Activated CD8-positive, alpha-beta memory T cell treated with anti-CD3 and anti-CD28 coated beads, Interleukin-2, amount 50 U/mL, for 4 hours (primary cell): ENCODE measurements at regions not wholly inside any gene's neighbourhood (a gene's known extent, or its start where the extent isn't known, plus 50 kb on each side); places are given as distances from the start of the nearest gene placed in this dataset.

Experiments used
- DNase-seq: peaks from one replicate; pipeline ENCODE4 v3.0.0-alpha.2; 2020

- no peak for DNase-seq
Measured at GRCh38 chr13:22106058-22106457, 435.2 kb downstream of the FGF9 start.

DNA sequence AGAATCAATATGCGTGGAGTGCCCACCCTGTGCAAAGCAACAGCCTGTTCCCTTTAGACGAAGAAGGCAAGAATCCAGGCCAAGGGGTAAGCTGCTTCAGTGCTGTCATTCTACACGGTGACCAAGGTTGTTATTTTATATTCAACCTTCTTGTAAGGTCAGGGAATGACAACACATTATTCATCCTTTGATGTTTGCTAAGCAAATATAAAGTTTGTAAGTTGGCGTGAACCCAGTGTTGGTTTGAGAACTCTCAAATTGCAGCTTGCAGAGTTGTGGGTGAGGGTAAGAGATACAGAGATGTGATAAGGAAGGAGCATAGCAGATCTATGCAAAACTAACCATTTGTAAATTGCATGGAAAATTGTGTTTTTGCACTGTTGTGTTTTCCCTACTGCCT is 436.7 kb downstream of the FGF9 start:
- no peak for DNase-seq

- no peak for DNase-seq
Measured at GRCh38 chr13:22108283-22108942, 437.5 kb downstream of the FGF9 start.

- no peak for DNase-seq
Measured at GRCh38 chr13:22108979-22109378, 438.1 kb downstream of the FGF9 start.

DNA sequence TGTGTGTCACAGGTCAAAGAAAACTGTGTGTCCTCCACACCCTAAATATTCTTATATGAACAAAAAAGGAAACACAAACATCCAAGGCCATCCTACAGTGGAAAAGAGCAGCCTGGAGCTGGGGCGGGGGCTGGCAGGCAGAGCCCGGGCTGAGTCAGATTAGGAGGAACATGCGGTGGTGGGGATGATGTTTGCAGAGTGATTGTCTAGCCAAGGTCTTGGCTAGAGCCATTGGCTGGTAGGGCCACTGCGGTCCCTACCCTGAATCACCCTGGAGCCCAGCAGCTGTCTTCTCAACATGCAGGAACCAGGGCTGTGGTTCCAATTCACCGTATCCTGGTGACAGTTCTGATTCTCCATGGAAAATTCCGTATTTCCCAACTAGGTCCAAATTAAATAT is 439.5 kb downstream of the FGF9 start:
- no peak for DNase-seq

DNA sequence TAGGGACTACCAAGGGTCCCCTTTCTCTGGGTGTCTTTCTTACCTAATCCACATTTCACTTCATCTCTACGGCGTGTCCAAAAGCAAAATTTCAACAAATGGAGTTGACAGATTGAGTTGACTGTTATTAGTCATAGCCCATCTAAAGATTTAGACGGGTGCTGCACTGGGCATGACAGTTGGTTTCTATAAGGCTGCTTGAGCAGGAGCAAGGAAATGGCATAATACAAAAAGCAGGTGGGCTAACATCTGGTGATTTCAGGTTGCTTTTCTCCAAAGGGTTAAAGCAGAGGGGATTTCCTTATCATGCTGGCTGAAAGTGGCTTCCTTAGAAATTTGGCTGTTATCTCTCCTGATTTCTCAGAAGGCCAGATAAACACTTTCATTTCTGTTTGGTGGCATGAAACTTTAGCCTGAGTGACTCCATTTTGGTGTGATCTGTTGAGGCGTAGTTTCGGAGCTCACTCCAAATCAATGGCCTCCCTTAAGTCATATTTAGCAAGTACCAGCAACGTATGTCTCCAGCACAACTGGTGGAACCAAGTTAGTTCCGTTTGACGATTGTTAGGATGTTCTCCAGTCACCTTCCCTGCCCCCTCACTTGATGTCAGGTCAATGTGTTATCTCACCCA is 440.4 kb downstream of the FGF9 start:
- DNase-seq = no peak

DNA sequence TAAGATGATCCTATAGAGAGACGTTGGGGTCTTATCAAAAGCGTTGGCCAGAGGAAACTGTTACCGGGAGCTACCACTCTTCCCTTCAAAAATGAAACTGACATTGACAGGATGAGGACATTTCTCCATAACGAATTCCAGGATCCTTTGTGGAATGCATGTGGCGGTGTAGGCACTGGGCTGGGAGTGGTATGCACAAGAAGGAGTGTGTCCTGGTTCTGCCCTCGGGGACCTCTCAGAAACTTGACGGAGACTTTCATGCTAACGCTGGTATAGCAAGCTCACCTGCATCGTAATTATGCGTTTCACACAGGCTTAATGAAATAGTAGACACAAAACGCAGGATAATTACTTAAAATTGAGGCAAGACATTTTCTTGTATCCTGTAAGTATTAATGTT is 441.1 kb downstream of the FGF9 start:
- no peak for DNase-seq

- DNase-seq = no peak
Measured at GRCh38 chr13:22112956-22113745, 442.3 kb downstream of the FGF9 start.

DNA sequence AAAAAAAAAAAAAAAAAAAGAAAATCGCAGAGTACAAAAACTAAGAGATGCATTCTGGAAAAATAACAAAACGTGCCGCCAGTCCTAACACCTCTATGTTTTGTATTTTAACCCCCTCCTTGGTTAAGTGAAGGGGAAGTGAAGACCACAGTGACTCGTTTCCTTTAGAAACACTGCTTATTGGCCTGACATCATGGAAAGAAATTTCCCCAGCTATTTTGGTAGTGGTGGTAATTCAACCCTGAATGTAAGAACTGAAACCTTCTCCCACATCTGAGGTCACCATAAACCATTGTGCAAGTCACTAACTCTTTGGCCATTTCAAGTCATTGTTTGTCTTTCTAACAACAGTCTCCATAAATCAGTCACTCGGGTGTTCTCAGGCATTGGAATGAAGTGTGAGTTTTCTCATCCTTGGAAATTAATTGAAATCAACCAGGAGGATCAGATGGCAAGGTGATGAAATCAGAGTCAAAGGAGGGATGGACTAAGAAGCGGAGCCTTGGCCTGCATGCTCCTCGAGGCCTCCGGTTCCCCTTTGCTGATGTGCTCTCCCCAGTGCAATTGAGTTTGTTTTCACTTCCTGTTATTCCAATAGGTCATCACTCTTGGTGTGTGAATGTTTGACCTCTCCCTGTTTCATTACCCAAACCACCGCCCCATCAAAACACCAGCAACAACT is 443.9 kb downstream of the FGF9 start:
- DNase-seq = peak; percentile 26

DNA sequence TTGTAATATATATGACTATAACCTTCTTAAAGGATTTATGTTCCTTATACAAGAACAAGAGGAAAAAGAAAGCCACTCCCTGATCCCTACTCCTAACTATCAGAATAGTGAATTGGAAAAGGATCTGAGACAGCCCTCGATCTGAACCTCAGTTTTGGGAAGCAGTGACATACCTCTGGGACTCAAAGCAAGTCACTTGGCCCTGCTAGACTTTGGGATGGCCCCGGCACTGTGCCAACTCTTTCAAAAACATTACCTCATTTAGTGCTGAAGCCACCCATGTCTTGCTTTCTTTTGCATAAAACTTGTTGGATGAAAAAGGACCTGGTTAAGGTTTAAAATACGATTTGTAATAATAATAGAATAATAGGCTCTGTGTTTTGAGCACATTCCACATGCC is 447.3 kb downstream of the FGF9 start:
- no peak for DNase-seq

DNA sequence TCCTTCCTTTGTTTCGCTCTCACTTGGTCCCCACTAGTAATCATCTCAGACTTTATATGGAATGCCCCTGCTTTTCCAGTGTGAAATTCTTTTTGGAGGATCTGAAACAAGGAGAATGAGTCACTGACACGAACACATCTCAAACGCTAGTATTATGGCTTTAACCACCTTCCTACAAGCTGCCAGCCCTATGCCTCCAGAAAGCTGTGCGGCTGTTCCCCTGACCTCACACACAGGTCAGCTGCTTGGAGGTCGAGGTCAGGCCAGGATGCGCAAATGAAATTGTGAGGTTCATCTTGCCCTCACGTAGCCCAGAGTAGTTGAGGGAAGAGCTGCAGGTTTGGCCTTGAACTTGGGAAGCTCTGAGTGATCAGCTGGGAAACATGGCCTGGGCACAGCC is 449.8 kb downstream of the FGF9 start:
- DNase-seq = no peak

- no peak for DNase-seq
Measured at GRCh38 chr13:22121146-22121739, 450.4 kb downstream of the FGF9 start.

- no peak for DNase-seq
Measured at GRCh38 chr13:22126433-22127021, 455.7 kb downstream of the FGF9 start.

DNA sequence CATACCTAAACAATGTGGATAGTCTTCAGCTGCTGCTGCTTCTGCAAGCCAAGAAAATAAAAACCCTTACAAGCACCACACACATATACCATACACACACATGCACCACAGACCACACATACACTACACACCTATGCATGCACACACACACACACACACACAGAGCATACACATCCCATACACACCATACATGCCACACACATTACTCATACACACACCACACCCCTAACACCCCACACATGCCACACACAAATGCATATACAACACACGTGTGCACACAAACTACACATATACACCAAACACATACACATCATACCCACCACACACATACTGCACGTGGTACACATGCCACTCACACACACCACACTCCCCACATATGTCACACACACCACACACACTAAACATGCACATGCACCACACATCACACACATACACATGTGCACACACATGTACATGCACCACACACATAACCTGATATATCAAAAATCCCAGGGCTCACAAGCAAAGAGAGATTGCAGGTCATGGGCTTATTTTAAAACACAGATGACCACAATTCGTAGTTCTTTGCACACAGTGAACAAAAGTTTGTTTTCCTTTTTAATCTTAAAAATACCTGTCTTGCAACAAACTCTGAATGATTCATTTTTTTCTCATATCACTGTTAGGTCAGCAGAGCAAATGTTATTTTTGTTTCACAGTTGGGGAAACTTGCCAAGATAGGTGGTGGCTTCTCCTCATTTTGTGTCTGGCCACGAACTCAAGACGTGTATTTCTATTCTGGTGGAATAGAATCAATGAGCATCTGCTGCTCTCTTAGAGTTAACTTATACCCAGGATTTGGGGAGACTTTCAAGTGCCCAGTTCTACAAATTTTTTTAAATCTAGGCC is 456.6 kb downstream of the FGF9 start:
- no peak for DNase-seq

DNA sequence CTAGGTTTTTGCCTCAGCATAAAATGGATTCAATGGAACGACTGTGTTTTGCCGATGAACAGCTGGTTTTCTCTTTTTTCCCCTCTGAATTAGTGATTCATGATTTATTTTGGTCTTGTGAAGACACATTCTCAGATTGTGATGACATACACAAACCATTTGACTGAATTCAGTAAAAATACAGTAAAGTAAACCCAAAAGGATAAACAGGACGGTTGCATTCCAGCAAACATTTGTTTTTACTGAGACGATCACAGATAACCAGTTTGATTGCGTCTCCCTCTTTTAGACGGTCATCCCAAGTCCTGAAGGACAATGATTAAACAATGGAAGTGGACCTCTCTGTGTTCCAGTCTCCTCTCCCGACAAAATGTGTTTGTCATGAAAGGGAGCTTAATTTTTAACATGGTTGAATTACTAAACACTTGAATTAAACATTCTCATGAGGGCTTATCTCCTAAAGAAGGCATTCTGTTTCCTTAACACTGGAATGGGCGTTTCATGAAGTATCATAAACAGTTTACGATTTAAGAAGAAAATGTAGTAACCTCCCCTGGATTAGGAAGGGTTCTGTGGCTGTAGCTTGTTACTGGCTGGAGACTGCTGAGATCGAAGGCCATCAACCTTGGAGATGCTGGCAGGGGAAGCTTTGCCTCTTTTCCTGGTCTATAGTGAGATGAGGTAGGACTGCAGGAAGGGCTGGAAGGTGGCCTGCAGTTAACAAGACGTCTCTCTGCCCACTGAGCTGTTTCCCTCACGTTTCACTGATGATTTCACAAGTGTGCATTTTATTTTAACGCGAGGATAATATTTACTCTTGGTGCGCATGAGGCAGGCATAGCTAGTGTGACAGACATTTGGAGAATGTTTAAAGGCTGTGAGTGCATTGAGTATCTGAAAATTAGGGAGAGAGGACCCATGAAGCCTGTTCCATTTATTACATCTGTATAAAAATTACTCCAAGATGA is 457.9 kb downstream of the FGF9 start:
- DNase-seq = no peak

GRCh38 chr13:22130254-22130653 is 459.4 kb downstream of the FGF9 start:
- DNase-seq = no peak

- no peak for DNase-seq
Measured at GRCh38 chr13:22134261-22134660, 463.4 kb downstream of the FGF9 start.

DNA sequence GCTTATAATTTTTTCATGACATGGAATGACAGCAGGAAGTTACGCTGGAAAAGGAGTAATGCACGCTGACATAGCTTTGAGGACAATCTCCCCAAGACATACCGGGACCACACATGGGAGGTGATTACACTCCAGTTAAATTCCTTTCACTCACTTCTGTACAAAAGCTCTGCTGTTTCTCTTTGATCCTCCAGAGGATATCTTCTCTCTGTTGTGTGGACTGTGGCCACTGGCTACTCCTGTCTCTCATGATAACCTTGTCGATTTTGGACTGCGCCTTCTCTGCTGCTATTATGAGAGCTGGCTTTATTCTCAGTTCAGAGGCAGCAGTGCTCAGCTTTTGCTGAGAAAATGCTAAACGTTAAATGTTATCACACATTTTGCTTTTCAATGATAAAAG is 464.6 kb downstream of the FGF9 start:
- no peak for DNase-seq

DNA sequence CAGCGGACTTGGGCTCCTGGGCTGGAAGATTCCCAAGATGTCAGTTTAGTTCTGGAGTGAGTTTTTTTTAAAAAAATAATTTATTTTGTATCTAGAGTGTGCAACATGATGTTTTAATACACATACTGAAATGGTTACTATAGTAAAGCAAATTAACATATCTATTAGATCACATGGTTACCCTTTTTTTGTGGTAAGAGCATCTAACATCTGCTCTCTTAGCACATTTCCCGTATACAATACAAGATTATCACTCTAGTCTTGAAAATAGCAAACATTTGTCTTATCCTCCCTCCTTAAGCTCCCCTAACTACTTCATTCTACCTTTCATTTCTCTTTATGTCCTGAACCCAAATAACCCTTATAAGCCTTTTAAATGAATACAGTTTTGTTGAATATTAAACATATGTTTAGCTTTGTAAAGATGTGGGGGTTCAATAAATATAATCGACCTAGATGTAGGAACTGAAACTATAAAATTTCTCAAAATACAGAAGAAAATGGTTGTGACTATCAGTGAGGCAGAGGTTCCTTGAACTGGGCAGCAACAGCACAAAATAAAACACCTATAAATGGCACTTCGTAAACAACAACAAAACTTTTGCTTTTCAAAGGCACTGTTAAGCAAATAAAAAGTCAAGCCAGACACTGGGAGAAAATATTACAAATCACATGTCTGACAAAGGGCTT is 466.6 kb downstream of the FGF9 start:
- no peak for DNase-seq

DNA sequence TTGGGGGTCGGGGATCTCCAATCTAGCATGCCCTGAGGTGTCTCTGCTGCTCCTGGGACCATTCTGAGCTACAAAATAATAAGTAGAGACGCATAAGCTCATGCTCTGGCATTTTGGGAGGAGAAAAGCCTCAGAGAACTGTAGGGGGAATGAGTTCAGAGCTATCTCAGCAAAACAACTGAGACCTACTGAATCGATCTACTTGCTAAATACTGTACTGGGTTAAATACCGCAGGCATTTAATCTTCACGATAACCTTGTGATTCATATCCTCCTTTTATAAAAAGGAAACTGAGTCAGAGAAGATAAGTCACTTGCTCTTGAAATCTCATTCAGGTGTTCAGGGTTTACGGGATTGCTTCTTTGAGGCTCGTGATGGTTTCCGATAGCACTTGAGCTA is 468.1 kb downstream of the FGF9 start:
- DNase-seq = no peak
